ENCODE measurements at regions not wholly inside any gene's neighbourhood (a gene's known extent, or its start where the extent isn't known, plus 50 kb on each side); places are given as distances from the start of the nearest gene placed in this dataset.
"Not testable (repeated sequence)": the region's sequence is repeated elsewhere in the genome, so short reads cannot be mapped to it uniquely, and the experiment has no call there.

- H3K4me3 Mint-ChIP-seq, result no peak overlapping the region
- H3K27ac Mint-ChIP-seq, result no peak overlapping the region
- no peak for TF ChIP-seq CTCF (IDR thresholded peaks at IDR 0.05; ENCODE audit: unreplicated experiment in 3 of 3)
- peaks cover 11% of the 10 kb centered on the region for H3K9me3 Mint-ChIP-seq
- no peaks in the 10 kb centered on the region for H3K36me3 Mint-ChIP-seq (ENCODE audit: low read depth)
- H3K27me3 Mint-ChIP-seq (ENCODE audit: low read depth), result no peaks in the 10 kb centered on the region
- no peaks in the 10 kb centered on the region for H3K4me1 Mint-ChIP-seq
Observed at GRCh38 chr11:92168936-92169335, 55.7 kb upstream of the FAT3 start.

GRCh38 chr11:92167571-92167970 lies 57.0 kb upstream of the FAT3 start:
- no peak for TF ChIP-seq CTCF (IDR thresholded peaks at IDR 0.05; ENCODE audit: unreplicated experiment in 3 of 3)
- Mint-ChIP-seq H3K36me3 (ENCODE audit: low read depth) (no peaks in the 10 kb centered on the region), H3K27ac (no peak overlapping the region), H3K4me3 (no peak overlapping the region), H3K4me1 (no peaks in the 10 kb centered on the region), H3K9me3 (peaks cover 8% of the 10 kb centered on the region), H3K27me3 (ENCODE audit: low read depth) (no peaks in the 10 kb centered on the region)

- no peak for TF ChIP-seq CTCF (IDR thresholded peaks at IDR 0.05; ENCODE audit: unreplicated experiment in 3 of 3)
- H3K27me3 Mint-ChIP-seq (ENCODE audit: low read depth), result no peaks in the 10 kb centered on the region
Observed at GRCh38 chr11:92166335-92166734, 58.3 kb upstream of the FAT3 start.

GRCh38 chr11:92163879-92164278 lies 60.7 kb upstream of the FAT3 start:
- TF ChIP-seq CTCF (IDR thresholded peaks at IDR 0.05; ENCODE audit: unreplicated experiment in 3 of 3), result no peak
- no peaks in the 10 kb centered on the region for H3K4me1 Mint-ChIP-seq
- no peak overlapping the region for H3K4me3 Mint-ChIP-seq
- no peaks in the 10 kb centered on the region for H3K36me3 Mint-ChIP-seq (ENCODE audit: low read depth)
- no peak overlapping the region for H3K27ac Mint-ChIP-seq
- no peaks in the 10 kb centered on the region for H3K27me3 Mint-ChIP-seq (ENCODE audit: low read depth)
- H3K9me3 Mint-ChIP-seq, result no peaks in the 10 kb centered on the region

More at GRCh38 chr11:92166335-92166734, 58.3 kb upstream of the FAT3 start:
- Mint-ChIP-seq H3K36me3 (ENCODE audit: low read depth) (no peaks in the 10 kb centered on the region), H3K9me3 (peaks cover 8% of the 10 kb centered on the region), H3K4me3 (no peak overlapping the region), H3K27ac (no peak overlapping the region), H3K4me1 (no peaks in the 10 kb centered on the region)

GRCh38 chr11:92162776-92163175 lies 61.8 kb upstream of the FAT3 start:
- Mint-ChIP-seq H3K36me3 (ENCODE audit: low read depth) (no peaks in the 10 kb centered on the region), H3K9me3 (no peaks in the 10 kb centered on the region), H3K27me3 (ENCODE audit: low read depth) (no peaks in the 10 kb centered on the region), H3K4me1 (no peaks in the 10 kb centered on the region), H3K27ac (no peak overlapping the region), H3K4me3 (no peak overlapping the region)
- TF ChIP-seq CTCF (IDR thresholded peaks at IDR 0.05; ENCODE audit: unreplicated experiment in 3 of 3), result no peak

GRCh38 chr11:92159931-92160330 lies 64.7 kb upstream of the FAT3 start:
- peaks cover 4% of the 10 kb centered on the region for H3K27me3 Mint-ChIP-seq (ENCODE audit: low read depth)
- TF ChIP-seq CTCF (IDR thresholded peaks at IDR 0.05; ENCODE audit: unreplicated experiment in 3 of 3), result no peak
- H3K9me3 Mint-ChIP-seq, result peaks cover 8% of the 10 kb centered on the region
- H3K36me3 Mint-ChIP-seq (ENCODE audit: low read depth), result peaks cover 5% of the 10 kb centered on the region
- H3K4me1 Mint-ChIP-seq, result no peaks in the 10 kb centered on the region
- H3K27ac Mint-ChIP-seq, result no peak overlapping the region
- no peak overlapping the region for H3K4me3 Mint-ChIP-seq

- H3K9me3 Mint-ChIP-seq; H3K27ac Mint-ChIP-seq; H3K27me3 Mint-ChIP-seq (ENCODE audit: low read depth); H3K4me1 Mint-ChIP-seq; H3K4me3 Mint-ChIP-seq; H3K36me3 Mint-ChIP-seq (ENCODE audit: low read depth): not testable (repeated sequence)
Observed at GRCh38 chr11:92157390-92157789, 67.2 kb upstream of the FAT3 start.

Measured in nephron (organoid).